ENCODE measurements at regions not wholly inside any gene's neighbourhood (a gene's known extent, or its start where the extent isn't known, plus 50 kb on each side); places are given as distances from the start of the nearest gene placed in this dataset.
"Not testable (repeated sequence)": the region's sequence is repeated elsewhere in the genome, so short reads cannot be mapped to it uniquely, and the experiment has no call there.

DNA sequence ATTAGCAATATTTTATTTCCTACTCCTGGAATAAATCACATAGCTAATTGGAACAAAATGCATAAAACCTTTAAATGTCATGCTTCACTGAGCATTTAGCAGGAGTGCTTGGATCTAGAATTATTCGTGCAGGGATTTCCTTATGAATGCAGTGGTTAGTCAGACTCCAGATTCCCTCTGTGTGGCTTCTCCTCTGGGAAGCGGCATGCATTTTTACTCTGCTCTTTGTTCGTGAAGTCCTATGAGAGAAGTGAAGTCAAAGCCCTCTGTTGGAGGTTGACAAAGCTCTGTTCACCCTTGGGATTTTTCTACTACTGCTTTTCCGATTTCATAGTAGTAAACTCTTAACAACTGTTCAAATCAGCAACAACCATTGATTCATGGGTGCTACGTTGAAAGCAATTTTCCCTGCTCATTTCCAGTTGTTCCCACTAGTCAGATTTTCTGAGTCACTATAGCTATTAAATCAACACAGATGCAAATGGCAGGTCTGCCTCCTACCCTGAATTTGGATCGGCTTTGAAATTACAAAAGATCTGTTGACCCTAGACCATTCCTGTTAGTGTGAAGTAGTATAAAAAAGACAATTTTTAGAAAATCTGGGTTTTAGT, 461.7 kb downstream of the STK39 start:
- Histone ChIP-seq H3K4me1 (no peaks in the 10 kb centered on the region), H3K27me3 (no peaks in the 10 kb centered on the region), H3K9me3 (no peaks in the 10 kb centered on the region), H3K36me3 (no peaks in the 10 kb centered on the region), H3K27ac (no peak overlapping the region), H3K4me3 (no peak overlapping the region)
- no peak for ATAC-seq
- TF ChIP-seq, protein P1, sequence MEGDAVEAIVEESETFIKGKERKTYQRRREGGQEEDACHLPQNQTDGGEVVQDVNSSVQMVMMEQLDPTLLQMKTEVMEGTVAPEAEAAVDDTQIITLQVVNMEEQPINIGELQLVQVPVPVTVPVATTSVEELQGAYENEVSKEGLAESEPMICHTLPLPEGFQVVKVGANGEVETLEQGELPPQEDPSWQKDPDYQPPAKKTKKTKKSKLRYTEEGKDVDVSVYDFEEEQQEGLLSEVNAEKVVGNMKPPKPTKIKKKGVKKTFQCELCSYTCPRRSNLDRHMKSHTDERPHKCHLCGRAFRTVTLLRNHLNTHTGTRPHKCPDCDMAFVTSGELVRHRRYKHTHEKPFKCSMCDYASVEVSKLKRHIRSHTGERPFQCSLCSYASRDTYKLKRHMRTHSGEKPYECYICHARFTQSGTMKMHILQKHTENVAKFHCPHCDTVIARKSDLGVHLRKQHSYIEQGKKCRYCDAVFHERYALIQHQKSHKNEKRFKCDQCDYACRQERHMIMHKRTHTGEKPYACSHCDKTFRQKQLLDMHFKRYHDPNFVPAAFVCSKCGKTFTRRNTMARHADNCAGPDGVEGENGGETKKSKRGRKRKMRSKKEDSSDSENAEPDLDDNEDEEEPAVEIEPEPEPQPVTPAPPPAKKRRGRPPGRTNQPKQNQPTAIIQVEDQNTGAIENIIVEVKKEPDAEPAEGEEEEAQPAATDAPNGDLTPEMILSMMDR (IDR thresholded peaks at IDR 0.05): no peak
- DNase-seq: no peak
- intact Hi-C loops (cut with DNase I): no loop called here

- H3K27ac ChIP-seq: no peak overlapping the region
- H3K36me3 ChIP-seq: no peaks in the 10 kb centered on the region
- DNase-seq (no peak), ATAC-seq (no peak)
- no peaks in the 10 kb centered on the region for H3K9me3 ChIP-seq
- no peaks in the 10 kb centered on the region for H3K4me1 ChIP-seq
- H3K4me3 ChIP-seq: no peak overlapping the region
- TF ChIP-seq, protein P1 (IDR thresholded peaks at IDR 0.05): no peak
- intact Hi-C loops (cut with DNase I): no loop called here
- no peaks in the 10 kb centered on the region for H3K27me3 ChIP-seq
Measured at GRCh38 chr2:167784084-167784425, 463.3 kb downstream of the STK39 start.

GRCh38 chr2:167783261-167784083, 463.9 kb downstream of the STK39 start:
- ATAC-seq: no peak
- Histone ChIP-seq H3K4me3 (no peak overlapping the region), H3K27ac (no peak overlapping the region), H3K4me1 (no peaks in the 10 kb centered on the region), H3K9me3 (no peaks in the 10 kb centered on the region), H3K27me3 (no peaks in the 10 kb centered on the region), H3K36me3 (no peaks in the 10 kb centered on the region)
- TF ChIP-seq, protein P1 (IDR thresholded peaks at IDR 0.05): no peak
- no peak for DNase-seq
- intact Hi-C loops (cut with DNase I): no loop called here

DNA sequence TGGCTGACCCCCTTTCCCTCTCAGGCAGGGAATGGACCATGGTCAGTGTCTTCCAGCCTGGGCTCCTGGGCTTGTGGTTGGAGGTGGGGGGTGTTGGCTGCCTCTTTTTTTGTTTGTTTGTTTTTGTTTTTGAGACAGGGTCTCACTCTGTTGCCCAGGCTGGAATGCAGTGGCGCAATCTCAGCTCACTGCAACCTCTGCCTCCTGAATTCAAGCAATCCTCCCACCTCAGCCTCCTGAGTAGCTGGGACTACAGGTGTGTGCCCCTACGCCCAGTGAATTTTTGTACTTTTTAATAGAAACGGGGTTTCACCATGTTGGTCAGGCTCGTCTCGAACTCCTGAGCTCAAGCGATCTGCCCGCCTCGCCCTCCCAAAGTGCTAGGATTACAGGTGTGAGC, 465.8 kb downstream of the STK39 start:
- ATAC-seq; H3K27me3 ChIP-seq; H3K9me3 ChIP-seq; intact Hi-C loops (cut with DNase I); H3K4me3 ChIP-seq; H3K27ac ChIP-seq; DNase-seq; H3K36me3 ChIP-seq; H3K4me1 ChIP-seq: not testable (repeated sequence)

GRCh38 chr2:167776359-167776758, 471.0 kb downstream of the STK39 start:
- no peak overlapping the region for H3K4me3 ChIP-seq
- TF ChIP-seq, protein P1 (IDR thresholded peaks at IDR 0.05): no peak
- no peak for ATAC-seq

GRCh38 chr2:167771628-167772027, 475.8 kb downstream of the STK39 start:
- no peak for ATAC-seq
- intact Hi-C loops (cut with DNase I): no loop called here

More at GRCh38 chr2:167776359-167776758, 471.0 kb downstream of the STK39 start:
- no peak for DNase-seq
- Histone ChIP-seq H3K27me3 (no peaks in the 10 kb centered on the region), H3K36me3 (no peaks in the 10 kb centered on the region), H3K27ac (no peak overlapping the region), H3K4me1 (no peaks in the 10 kb centered on the region), H3K9me3 (no peaks in the 10 kb centered on the region)
- intact Hi-C loops (cut with DNase I): no loop called here

More at GRCh38 chr2:167771628-167772027, 475.8 kb downstream of the STK39 start:
- TF ChIP-seq, protein P1 (IDR thresholded peaks at IDR 0.05): no peak
- Histone ChIP-seq H3K36me3 (no peaks in the 10 kb centered on the region), H3K27ac (no peak overlapping the region), H3K27me3 (no peaks in the 10 kb centered on the region), H3K9me3 (no peaks in the 10 kb centered on the region), H3K4me1 (no peaks in the 10 kb centered on the region), H3K4me3 (no peak overlapping the region)
- no peak for DNase-seq
